NCI-H2107 (cell line): ENCODE measurements at regions not wholly inside any gene's neighbourhood (a gene's known extent, or its start where the extent isn't known, plus 50 kb on each side); places are given as distances from the start of the nearest gene placed in this dataset.
A peak's percentile ranks its signal among the peaks of the same experiment; 100 is the strongest.
"Not testable (repeated sequence)": the region's sequence is repeated elsewhere in the genome, so short reads cannot be mapped to it uniquely, and the experiment has no call there.

Source experiments
- DNase-seq: peaks from one replicate; lab custom pipeline; 2025; lab: John Stamatoyannopoulos, UW

GRCh38 chr1:233435622-233436021 lies 108.1 kb downstream of the MAP3K21 start:
- DNase-seq, result no peak

GRCh38 chr1:233439721-233440120 lies 112.2 kb downstream of the MAP3K21 start:
- no peak for DNase-seq

GRCh38 chr1:233440951-233441401 lies 113.5 kb downstream of the MAP3K21 start:
- peak; percentile 56 for DNase-seq

GRCh38 chr1:233442026-233442780 lies 114.7 kb downstream of the MAP3K21 start:
- DNase-seq, result no peak

GRCh38 chr1:233443040-233443760 lies 115.7 kb downstream of the MAP3K21 start:
- DNase-seq, result no peak

- DNase-seq, result no peak
Measured at GRCh38 chr1:233444484-233444883, 117.0 kb downstream of the MAP3K21 start.

- DNase-seq, result no peak
Measured at GRCh38 chr1:233445737-233446136, 118.2 kb downstream of the MAP3K21 start.

GRCh38 chr1:233446935-233447334 lies 119.4 kb downstream of the MAP3K21 start:
- DNase-seq, result no peak

- DNase-seq, result peak; percentile 30
Measured at GRCh38 chr1:233448109-233448689, 120.7 kb downstream of the MAP3K21 start.

- no peak for DNase-seq
Measured at GRCh38 chr1:233452724-233453123, 125.2 kb downstream of the MAP3K21 start.

- DNase-seq, result no peak
Measured at GRCh38 chr1:233453433-233454200, 126.1 kb downstream of the MAP3K21 start.

GRCh38 chr1:233459470-233459945 lies 132.0 kb downstream of the MAP3K21 start:
- DNase-seq, result no peak

- no peak for DNase-seq
Measured at GRCh38 chr1:233459968-233460367, 132.4 kb downstream of the MAP3K21 start.

- DNase-seq, result no peak
Measured at GRCh38 chr1:233460692-233461091, 133.2 kb downstream of the MAP3K21 start.

- no peak for DNase-seq
Measured at GRCh38 chr1:233461847-233462246, 134.3 kb downstream of the MAP3K21 start.

- no peak for DNase-seq
Measured at GRCh38 chr1:233463333-233463732, 135.8 kb downstream of the MAP3K21 start.

- no peak for DNase-seq
Measured at GRCh38 chr1:233465745-233466343, 138.3 kb downstream of the MAP3K21 start.

- DNase-seq, result no peak
Measured at GRCh38 chr1:233470741-233471499, 143.0 kb upstream of the KCNK1 start.

- DNase-seq, result not testable (repeated sequence)
Measured at GRCh38 chr1:233471851-233472250, 142.1 kb upstream of the KCNK1 start.

GRCh38 chr1:233472796-233473195 lies 141.1 kb upstream of the KCNK1 start:
- not testable (repeated sequence) for DNase-seq
